NB4 (cell line): ENCODE measurements at regions not wholly inside any gene's neighbourhood (a gene's known extent, or its start where the extent isn't known, plus 50 kb on each side); places are given as distances from the start of the nearest gene placed in this dataset.

Experiments used
- MYC ChIP-seq: IDR thresholded peaks from 2 replicates; pipeline ENCODE4 v1.6.1; 2011; ENCODE audit warnings: low read depth, low read length
- POLR2A ChIP-seq: IDR thresholded peaks from 2 replicates; pipeline ENCODE4 v1.6.1; 2011; ENCODE audit warnings: mild to moderate bottlenecking; ENCODE audit not compliant: insufficient read length; ENCODE audit errors: extremely low read depth
- TF ChIP-seq, protein P1 (sequence below): IDR thresholded peaks from one replicate; pipeline ENCODE4 v1.5.1; 2012; ENCODE audit warnings: low read depth, low read length
- TF ChIP-seq, protein P2 (sequence below): IDR thresholded peaks from 2 replicates; pipeline ENCODE4 v1.6.1; 2011; ENCODE audit warnings: low read depth, low read length

DNA sequence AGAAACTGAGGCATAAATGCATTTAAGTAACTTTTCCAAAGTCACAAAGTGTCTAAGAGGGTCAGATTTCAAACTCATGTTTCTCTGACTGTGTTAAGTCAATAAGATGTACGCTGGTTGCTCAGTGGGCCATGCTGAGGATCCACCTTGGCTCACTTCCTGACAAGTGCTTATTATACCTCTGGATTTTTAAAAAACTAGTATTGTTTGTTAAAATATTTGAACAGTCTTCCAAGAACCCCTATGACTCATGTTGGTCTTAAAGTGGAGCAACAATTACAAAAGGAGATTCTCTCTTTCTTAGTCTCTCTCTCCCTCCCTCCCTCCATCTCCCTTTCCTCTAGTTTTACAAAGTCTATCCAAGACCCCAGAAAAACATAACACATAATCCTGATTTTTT lies 1050.2 kb downstream of the AGBL1 start:
- TF ChIP-seq, protein P1, sequence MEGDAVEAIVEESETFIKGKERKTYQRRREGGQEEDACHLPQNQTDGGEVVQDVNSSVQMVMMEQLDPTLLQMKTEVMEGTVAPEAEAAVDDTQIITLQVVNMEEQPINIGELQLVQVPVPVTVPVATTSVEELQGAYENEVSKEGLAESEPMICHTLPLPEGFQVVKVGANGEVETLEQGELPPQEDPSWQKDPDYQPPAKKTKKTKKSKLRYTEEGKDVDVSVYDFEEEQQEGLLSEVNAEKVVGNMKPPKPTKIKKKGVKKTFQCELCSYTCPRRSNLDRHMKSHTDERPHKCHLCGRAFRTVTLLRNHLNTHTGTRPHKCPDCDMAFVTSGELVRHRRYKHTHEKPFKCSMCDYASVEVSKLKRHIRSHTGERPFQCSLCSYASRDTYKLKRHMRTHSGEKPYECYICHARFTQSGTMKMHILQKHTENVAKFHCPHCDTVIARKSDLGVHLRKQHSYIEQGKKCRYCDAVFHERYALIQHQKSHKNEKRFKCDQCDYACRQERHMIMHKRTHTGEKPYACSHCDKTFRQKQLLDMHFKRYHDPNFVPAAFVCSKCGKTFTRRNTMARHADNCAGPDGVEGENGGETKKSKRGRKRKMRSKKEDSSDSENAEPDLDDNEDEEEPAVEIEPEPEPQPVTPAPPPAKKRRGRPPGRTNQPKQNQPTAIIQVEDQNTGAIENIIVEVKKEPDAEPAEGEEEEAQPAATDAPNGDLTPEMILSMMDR = no peak
- TF ChIP-seq POLR2A (no peak), MYC (no peak)
- TF ChIP-seq, protein P2, sequence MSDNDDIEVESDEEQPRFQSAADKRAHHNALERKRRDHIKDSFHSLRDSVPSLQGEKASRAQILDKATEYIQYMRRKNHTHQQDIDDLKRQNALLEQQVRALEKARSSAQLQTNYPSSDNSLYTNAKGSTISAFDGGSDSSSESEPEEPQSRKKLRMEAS = no peak
